H7 (cell line): ENCODE measurements at regions not wholly inside any gene's neighbourhood (a gene's known extent, or its start where the extent isn't known, plus 50 kb on each side); places are given as distances from the start of the nearest gene placed in this dataset.

Source experiments
- DNase-seq: peaks from one replicate; pipeline ENCODE4 v3.0.0; 2012
- H3K27me3 ChIP-seq: 2 replicates; pipeline ENCODE4 v1.6.0; 2011; ENCODE audit warnings: mild to moderate bottlenecking, low read length; ENCODE audit not compliant: control insufficient read depth, insufficient read depth
- H3K36me3 ChIP-seq: replicated peaks from 2 replicates; pipeline ENCODE4 v1.5.1; 2011; ENCODE audit warnings: low read length; ENCODE audit not compliant: control insufficient read depth, insufficient read depth
- H3K4me3 ChIP-seq: 2 replicates; pipeline ENCODE4 v1.5.1; 2011; ENCODE audit warnings: low read depth, mild to moderate bottlenecking, control low read depth, low read length, moderate library complexity; ENCODE audit not compliant: insufficient read depth

- DNase-seq = no peak
- H3K36me3 ChIP-seq = no peaks in the 10 kb centered on the region
- no peaks in the 10 kb centered on the region for H3K27me3 ChIP-seq
Observed at GRCh38 chrX:63927848-63928247, 142.8 kb upstream of the ARHGEF9 start.

GRCh38 chrX:63922221-63922620 lies 137.2 kb upstream of the ARHGEF9 start:
- Histone ChIP-seq H3K27me3 (no peaks in the 10 kb centered on the region), H3K4me3 (no peak overlapping the region), H3K36me3 (no peaks in the 10 kb centered on the region)
- DNase-seq = no peak

More at GRCh38 chrX:63927848-63928247, 142.8 kb upstream of the ARHGEF9 start:
- H3K4me3 ChIP-seq = no peak overlapping the region

- no peaks in the 10 kb centered on the region for H3K36me3 ChIP-seq
- no peak for DNase-seq
- no peak overlapping the region for H3K4me3 ChIP-seq
- H3K27me3 ChIP-seq = no peaks in the 10 kb centered on the region
Observed at GRCh38 chrX:63920875-63921274, 135.9 kb upstream of the ARHGEF9 start.

GRCh38 chrX:63919081-63919480 lies 134.1 kb upstream of the ARHGEF9 start:
- H3K4me3 ChIP-seq = no peak overlapping the region
- H3K36me3 ChIP-seq = no peaks in the 10 kb centered on the region
- no peaks in the 10 kb centered on the region for H3K27me3 ChIP-seq
- no peak for DNase-seq

GRCh38 chrX:63918611-63919010 lies 133.6 kb upstream of the ARHGEF9 start:
- no peaks in the 10 kb centered on the region for H3K27me3 ChIP-seq
- H3K36me3 ChIP-seq = no peaks in the 10 kb centered on the region
- DNase-seq = no peak
- H3K4me3 ChIP-seq = no peak overlapping the region

- Histone ChIP-seq H3K4me3 (no peak overlapping the region), H3K36me3 (no peaks in the 10 kb centered on the region), H3K27me3 (no peaks in the 10 kb centered on the region)
- no peak for DNase-seq
Observed at GRCh38 chrX:63917296-63917695, 132.3 kb upstream of the ARHGEF9 start.

- no peak overlapping the region for H3K4me3 ChIP-seq
- no peaks in the 10 kb centered on the region for H3K36me3 ChIP-seq
- H3K27me3 ChIP-seq = no peaks in the 10 kb centered on the region
- DNase-seq = no peak
Observed at GRCh38 chrX:63913719-63914118, 128.7 kb upstream of the ARHGEF9 start.

GRCh38 chrX:63889001-63889400 lies 104.0 kb upstream of the ARHGEF9 start:
- Histone ChIP-seq H3K4me3 (no peak overlapping the region), H3K36me3 (no peaks in the 10 kb centered on the region), H3K27me3 (no peaks in the 10 kb centered on the region)
- no peak for DNase-seq

- no peak for DNase-seq
- Histone ChIP-seq H3K4me3 (no peak overlapping the region), H3K36me3 (no peaks in the 10 kb centered on the region)
Observed at GRCh38 chrX:63884821-63885790, 100.1 kb upstream of the ARHGEF9 start.

GRCh38 chrX:63869506-63869905 lies 84.5 kb upstream of the ARHGEF9 start:
- DNase-seq = no peak
- Histone ChIP-seq H3K4me3 (no peak overlapping the region), H3K27me3 (no peaks in the 10 kb centered on the region)

More at GRCh38 chrX:63884821-63885790, 100.1 kb upstream of the ARHGEF9 start:
- H3K27me3 ChIP-seq = no peaks in the 10 kb centered on the region

GRCh38 chrX:63855896-63856295 lies 70.9 kb upstream of the ARHGEF9 start:
- Histone ChIP-seq H3K36me3 (no peaks in the 10 kb centered on the region), H3K27me3 (no peaks in the 10 kb centered on the region), H3K4me3 (no peak overlapping the region)
- no peak for DNase-seq

More at GRCh38 chrX:63869506-63869905, 84.5 kb upstream of the ARHGEF9 start:
- no peaks in the 10 kb centered on the region for H3K36me3 ChIP-seq

- H3K4me3 ChIP-seq = no peak overlapping the region
- H3K27me3 ChIP-seq = no peaks in the 10 kb centered on the region
- H3K36me3 ChIP-seq = no peaks in the 10 kb centered on the region
- DNase-seq = no peak
Observed at GRCh38 chrX:63835361-63835760, 50.3 kb upstream of the ARHGEF9 start.
